AG09319 (cell line): ENCODE measurements at regions not wholly inside any gene's neighbourhood (a gene's known extent, or its start where the extent isn't known, plus 50 kb on each side); places are given as distances from the start of the nearest gene placed in this dataset.

Source experiments
- DNase-seq: peaks from one replicate; pipeline ENCODE4 v3.0.0-alpha.2; 2010; ENCODE audit warnings: low read depth; ENCODE audit errors: extremely low read depth
- CTCF ChIP-seq: IDR thresholded peaks from 2 replicates; pipeline ENCODE4 v1.5.1; 2011; ENCODE audit warnings: low read depth, mild to moderate bottlenecking, inconsistent platforms, low read length, moderate library complexity

- DNase-seq = no peak
These were observed 283.1 kb downstream of the HLX start for GRCh38 chr1:221162352-221162751.

GRCh38 chr1:221162939-221163338, 283.7 kb downstream of the HLX start:
- DNase-seq = no peak
- no peak for TF ChIP-seq CTCF

More at GRCh38 chr1:221162352-221162751, 283.1 kb downstream of the HLX start:
- no peak for TF ChIP-seq CTCF

- TF ChIP-seq CTCF = no peak
- DNase-seq = no peak
These were observed 284.8 kb downstream of the HLX start for GRCh38 chr1:221164029-221164428.

- no peak for DNase-seq
- TF ChIP-seq CTCF = no peak
These were observed 286.0 kb downstream of the HLX start for GRCh38 chr1:221164951-221165838.

GRCh38 chr1:221165839-221166500, 286.7 kb downstream of the HLX start:
- no peak for TF ChIP-seq CTCF
- DNase-seq = no peak

- no peak for DNase-seq
- TF ChIP-seq CTCF = no peak
These were observed 287.5 kb downstream of the HLX start for GRCh38 chr1:221166559-221167318.
